NCI-H446 treated with DMSO at 0.1 percent for 48 hours (cell line): ENCODE measurements at regions not wholly inside any gene's neighbourhood (a gene's known extent, or its start where the extent isn't known, plus 50 kb on each side); places are given as distances from the start of the nearest gene placed in this dataset.
"Not testable (repeated sequence)": the region's sequence is repeated elsewhere in the genome, so short reads cannot be mapped to it uniquely, and the experiment has no call there.

ENCODE experiments used
- DNase-seq: peaks from one replicate; lab custom pipeline; 2025; lab: John Stamatoyannopoulos, UW

DNA sequence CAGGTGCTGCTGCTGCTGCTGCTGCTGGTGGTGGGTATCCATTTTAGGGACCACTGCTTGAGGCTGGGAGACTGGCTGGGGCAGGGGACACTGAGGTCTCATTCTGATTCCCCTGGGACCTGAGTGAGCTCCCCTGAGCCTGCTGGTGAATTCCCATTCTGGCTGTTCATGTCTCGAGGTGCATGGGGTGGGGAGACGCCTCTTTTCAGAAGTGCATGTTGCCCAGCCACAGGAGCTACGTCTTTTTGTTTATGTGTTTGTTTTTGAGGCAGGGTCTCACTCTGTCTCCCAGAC, 133.4 kb downstream of the RHOU start:
- DNase-seq: no peak

DNA sequence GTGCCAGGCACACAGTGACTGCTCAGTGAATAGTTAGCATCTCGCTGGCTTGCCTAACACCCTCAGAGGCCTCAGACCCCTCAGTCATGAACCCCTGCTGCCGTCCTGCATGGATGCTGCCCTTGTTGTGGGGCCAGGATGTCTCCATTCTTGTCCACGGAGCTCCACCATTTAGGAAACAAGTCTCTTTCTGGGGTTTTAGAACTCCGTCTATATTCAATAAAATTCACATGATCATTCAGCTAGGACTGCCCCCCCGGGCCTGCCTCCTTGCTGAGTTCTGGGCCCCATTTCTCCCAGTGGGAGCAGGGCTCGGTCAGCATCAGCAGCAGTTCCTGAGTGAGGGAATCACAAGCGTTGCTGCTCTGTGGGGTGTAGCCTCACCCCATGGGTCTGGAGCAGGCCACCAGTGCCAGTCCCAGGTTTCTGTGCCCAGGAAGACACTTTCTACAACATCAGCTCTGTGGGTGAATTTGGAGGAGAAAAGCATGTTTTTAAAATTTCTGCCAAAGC, 134.1 kb downstream of the RHOU start:
- DNase-seq: no peak

- no peak for DNase-seq
Measured at GRCh38 chr1:228870041-228870713, 134.9 kb downstream of the RHOU start.

- DNase-seq: no peak
Measured at GRCh38 chr1:228871314-228872061, 136.2 kb downstream of the RHOU start.

GRCh38 chr1:228872080-228872479, 136.8 kb downstream of the RHOU start:
- no peak for DNase-seq

- DNase-seq: no peak
Measured at GRCh38 chr1:228873709-228874108, 138.4 kb downstream of the RHOU start.

GRCh38 chr1:228875741-228876140, 140.5 kb downstream of the RHOU start:
- no peak for DNase-seq

- no peak for DNase-seq
Measured at GRCh38 chr1:228876187-228876586, 140.9 kb downstream of the RHOU start.

DNA sequence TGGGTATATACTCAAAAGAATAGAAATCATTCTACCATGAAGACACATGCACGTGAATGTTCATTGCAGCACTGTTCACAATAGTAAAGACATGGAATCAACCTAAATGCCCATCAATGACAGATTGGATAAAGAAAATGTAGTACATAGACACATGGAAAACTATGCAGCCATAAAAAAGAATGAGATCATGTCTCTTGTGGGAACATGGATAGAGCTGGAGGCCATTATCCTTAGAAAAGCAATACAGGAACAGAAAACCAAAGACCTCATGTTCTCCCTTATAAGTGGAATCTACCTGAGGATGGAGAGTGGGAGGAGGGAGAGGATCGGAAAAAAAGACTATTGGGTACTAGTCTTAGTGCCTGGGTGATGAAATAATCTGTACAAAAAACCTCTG, 143.9 kb downstream of the RHOU start:
- no peak for DNase-seq

- DNase-seq: no peak
Measured at GRCh38 chr1:228882041-228882770, 146.9 kb downstream of the RHOU start.

DNA sequence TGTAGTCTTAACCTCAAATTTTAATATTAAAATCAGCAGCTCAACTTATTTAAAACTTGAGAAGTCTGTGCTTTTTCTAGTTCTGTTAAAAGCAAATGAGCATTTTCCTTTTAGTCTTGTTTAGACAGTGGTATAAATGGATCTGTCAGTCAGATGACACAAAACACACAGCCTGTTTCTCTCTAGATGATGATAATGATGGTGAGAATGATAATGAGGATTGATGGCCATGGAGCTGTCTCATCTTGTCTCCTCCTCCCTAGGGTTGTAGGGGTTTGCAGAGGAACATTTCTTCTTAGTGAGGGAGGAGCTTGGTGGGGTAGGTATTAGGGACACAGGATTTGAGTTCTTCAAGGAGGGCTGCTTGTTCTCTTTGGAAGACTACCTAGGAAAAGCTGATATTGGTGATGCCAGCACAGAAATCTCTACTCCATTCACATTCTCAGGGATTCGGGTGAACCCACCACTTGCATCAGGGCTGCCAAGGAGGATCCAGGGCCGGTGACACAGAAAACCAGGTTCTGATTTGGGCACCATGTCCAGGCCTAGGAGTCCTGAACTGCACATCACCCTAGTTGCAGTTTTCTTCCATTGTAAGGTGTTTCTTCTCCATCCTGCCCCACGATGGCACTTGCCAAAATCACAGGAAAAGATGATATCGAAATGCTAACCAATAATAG, 147.6 kb downstream of the RHOU start:
- DNase-seq: no peak

GRCh38 chr1:228883535-228883934, 148.3 kb downstream of the RHOU start:
- DNase-seq: no peak

DNA sequence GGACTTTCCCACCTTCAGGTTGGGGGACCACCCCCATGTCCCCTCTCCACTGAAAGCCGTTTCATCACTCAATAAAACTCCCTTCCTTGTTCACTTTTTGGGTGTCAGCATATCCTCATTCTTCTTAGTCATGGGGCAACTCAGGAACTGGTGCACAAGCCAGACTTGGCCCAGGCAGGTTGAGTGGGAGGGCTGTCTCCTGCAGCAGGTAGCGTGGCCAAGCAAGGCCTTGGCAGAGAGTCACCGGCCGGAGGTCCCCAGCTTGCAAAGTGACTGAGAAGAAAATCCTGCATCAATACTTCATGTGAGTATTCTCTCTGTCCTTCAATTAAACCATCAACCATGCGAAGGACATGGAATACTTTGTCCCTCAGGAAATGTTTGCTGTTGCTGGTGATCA, 148.9 kb downstream of the RHOU start:
- no peak for DNase-seq

DNA sequence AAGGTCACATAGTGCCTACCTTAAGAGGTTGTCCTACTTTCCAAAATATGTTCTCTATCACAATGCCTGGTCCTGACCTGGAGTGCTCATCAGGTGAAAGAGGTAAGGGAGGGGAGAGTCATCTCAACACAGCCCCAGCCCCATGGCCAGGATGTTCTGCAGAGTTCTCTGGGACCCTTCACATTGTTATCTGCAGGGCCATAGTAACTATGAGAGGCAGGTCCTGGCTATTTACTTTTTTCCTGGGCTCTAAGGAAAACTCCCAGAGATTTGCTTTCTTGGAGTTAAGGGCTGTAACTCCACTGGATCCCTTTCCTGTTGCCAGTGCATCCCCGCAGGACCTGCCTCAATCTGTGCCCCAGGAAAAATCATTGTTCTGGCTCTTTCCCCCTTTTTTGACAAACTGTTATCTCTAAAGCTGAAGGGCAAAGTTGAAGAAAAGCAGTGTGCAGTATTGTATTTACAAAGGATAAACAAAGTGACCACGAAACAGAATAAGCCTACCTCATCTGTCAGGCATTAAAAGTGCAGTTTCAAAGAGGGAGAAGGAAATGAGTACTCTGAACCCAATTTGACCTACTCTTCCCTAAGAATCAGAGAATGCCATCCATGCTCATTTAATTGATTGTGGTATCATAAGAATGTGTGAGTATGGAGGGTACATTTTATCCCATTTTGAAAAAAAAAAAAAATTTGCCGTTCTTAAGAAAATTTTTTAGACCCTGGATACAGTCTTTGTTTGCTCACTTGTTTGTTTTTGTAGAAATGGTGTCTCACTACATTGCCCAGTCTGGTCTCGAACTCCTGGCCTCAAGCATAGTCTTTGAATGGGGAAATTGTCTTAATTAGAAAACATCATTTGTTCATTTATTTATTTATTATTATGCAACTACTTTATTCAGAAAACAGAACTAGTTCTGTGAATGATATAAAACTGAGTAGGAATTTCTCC, 149.6 kb downstream of the RHOU start:
- DNase-seq: no peak

GRCh38 chr1:228885845-228886244, 150.6 kb downstream of the RHOU start:
- no peak for DNase-seq

DNA sequence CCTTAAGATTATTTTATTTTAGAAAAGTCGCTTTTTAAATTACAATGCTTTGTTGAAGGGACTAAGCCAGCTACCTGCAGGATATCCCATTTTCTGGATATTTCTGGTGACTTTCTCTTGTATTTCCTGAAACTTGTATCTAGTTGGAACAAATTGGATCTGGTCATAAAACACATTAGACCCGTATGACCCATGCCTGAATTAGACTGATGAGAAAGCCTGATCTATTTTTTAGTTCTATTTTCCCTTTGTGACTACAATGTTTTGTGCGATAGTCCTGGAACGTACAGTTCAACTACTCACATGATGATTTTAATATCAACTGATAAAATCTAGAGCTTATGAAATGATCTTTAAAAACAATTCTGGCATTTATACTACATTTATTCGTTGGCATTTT, 151.8 kb downstream of the RHOU start:
- no peak for DNase-seq

DNA sequence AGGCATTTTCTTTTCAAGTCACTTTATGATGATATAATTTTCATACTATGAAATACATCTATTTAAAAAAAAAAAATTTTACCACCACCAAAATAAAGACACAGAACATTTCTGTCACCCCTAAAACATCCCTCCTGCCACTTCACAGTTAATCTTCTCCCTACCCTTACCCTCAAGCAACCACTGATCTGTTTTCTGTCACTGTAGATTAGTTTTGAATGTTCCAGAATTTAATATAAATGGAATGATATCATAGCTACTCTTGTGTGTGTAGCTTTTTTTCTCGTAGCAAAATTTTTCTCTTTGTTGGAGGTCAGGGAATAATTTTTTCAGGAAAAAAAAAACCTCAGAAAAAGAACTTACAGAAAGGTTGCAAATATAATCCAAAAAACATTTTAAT, 152.7 kb downstream of the RHOU start:
- no peak for DNase-seq

DNA sequence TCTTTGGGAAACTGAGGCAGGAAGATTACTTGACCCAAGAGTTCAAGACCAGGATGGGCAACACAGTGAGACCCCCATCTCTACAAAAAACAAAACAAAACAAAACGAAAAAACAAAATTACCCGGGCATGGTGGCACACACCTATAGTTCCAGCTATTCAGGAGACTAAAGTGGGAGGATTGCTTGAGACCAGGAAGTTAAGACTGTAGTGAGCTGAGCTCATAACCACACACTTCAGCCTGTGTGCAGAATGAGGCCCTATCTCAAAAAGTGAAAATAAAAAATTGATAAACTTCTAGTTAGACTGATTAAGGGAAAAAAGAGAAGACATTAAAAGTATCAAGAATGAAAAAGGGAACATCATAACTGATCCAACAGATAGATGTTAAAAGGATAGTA, 154.0 kb downstream of the RHOU start:
- DNase-seq: no peak

DNA sequence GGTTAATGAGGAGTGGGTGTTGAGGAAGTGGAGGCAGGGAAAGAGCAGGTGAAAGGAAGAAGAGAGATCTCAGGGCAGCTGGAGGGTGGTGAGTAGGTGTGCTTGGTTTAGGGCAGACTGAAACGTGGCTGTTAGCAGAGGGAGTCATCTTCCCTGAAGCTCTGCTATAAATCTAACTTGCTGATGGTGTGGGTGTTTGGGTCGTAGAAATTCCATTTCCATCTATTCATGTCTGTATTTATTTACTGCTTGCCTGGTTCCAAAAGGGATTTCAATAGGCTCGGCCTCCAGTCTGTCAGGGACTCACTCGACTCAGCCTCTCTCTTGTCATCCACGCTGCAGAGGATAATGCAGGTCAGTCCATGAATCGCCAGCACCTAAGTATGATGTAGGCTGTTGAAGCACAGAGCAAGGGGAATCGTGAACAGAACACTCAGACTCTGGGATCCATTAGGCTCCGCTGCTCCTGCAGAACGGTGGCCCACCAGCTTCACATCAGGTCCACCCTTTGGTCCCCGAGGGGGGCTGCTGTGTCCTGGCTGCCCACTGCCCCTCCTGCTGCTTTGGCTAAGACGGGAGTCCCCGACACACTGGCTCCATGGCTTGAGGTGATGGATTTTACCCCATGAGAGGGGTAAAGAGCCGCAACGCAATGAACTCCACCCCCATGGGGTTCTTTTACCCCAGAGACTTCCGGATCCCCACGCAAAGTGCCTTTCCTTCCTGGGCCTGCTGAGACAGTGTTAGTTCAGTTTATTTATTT, 156.2 kb downstream of the RHOU start:
- no peak for DNase-seq

GRCh38 chr1:228892200-228892599, 156.9 kb downstream of the RHOU start:
- DNase-seq: not testable (repeated sequence)
